SK-N-SH (cell line): ENCODE measurements at regions not wholly inside any gene's neighbourhood (a gene's known extent, or its start where the extent isn't known, plus 50 kb on each side); places are given as distances from the start of the nearest gene placed in this dataset.

Experiments used
- CHD2 ChIP-seq: fragments of 150-350 bp; IDR thresholded peaks from 2 replicates; pipeline ENCODE4 v1.6.1; 2018; ENCODE audit warnings: low read length; ENCODE audit not compliant: partially characterized antibody
- EP300 ChIP-seq, 2 experiments: IDR thresholded peaks; 2 replicates each; pipeline versions ENCODE4 v1.4.0 to v1.6.1; 2012; ENCODE audit warnings: borderline replicate concordance in 1 of 2, low read depth in 1 of 2, low read length in 1 of 2
- RCOR1 ChIP-seq: fragments of 150-350 bp; IDR thresholded peaks from 2 replicates; pipeline ENCODE4 v1.6.1; 2017; ENCODE audit warnings: antibody characterized with exemption, low read length
- TF ChIP-seq, protein P1 (sequence below): fragments of 200-600 bp; sonication (generic); IDR thresholded peaks from 2 replicates; pipeline ENCODE4 v1.6.1; 2017; ENCODE audit warnings: antibody characterized with exemption, mild to moderate bottlenecking, moderate library complexity
- TF ChIP-seq, protein P2 (sequence below): IDR thresholded peaks from 2 replicates; pipeline ENCODE4; 2012
- TF ChIP-seq, protein P3 (sequence below): IDR thresholded peaks from 2 replicates; pipeline ENCODE4 v1.4.0; 2012; ENCODE audit warnings: low read depth
- TF ChIP-seq, protein P4 (sequence below): fragments of 150-350 bp; IDR thresholded peaks from 2 replicates; pipeline ENCODE4 v1.6.1; 2017; ENCODE audit warnings: antibody characterized with exemption, low read length, low read depth, borderline replicate concordance

DNA sequence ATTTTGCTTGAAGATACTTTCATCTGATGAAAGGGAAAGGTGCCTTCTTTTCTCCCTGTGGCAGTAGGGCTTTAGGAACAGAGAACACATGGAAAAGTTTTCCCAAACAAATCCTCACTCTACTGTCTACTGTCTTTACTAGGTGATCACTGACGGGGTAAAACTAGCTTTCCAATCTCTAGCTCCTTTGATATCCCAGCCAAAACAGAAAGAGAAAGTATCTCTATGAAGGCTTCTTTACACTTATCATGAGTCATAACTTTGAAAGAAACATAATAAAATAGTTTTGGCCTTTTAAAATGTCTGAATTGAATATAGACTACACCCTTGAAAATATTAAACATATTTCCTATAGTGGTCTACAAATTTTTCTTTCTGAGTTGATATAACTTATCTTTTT, 214.5 kb downstream of the DSEL start:
- TF ChIP-seq, protein P1, sequence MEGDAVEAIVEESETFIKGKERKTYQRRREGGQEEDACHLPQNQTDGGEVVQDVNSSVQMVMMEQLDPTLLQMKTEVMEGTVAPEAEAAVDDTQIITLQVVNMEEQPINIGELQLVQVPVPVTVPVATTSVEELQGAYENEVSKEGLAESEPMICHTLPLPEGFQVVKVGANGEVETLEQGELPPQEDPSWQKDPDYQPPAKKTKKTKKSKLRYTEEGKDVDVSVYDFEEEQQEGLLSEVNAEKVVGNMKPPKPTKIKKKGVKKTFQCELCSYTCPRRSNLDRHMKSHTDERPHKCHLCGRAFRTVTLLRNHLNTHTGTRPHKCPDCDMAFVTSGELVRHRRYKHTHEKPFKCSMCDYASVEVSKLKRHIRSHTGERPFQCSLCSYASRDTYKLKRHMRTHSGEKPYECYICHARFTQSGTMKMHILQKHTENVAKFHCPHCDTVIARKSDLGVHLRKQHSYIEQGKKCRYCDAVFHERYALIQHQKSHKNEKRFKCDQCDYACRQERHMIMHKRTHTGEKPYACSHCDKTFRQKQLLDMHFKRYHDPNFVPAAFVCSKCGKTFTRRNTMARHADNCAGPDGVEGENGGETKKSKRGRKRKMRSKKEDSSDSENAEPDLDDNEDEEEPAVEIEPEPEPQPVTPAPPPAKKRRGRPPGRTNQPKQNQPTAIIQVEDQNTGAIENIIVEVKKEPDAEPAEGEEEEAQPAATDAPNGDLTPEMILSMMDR, result no peak
- TF ChIP-seq, protein P2, sequence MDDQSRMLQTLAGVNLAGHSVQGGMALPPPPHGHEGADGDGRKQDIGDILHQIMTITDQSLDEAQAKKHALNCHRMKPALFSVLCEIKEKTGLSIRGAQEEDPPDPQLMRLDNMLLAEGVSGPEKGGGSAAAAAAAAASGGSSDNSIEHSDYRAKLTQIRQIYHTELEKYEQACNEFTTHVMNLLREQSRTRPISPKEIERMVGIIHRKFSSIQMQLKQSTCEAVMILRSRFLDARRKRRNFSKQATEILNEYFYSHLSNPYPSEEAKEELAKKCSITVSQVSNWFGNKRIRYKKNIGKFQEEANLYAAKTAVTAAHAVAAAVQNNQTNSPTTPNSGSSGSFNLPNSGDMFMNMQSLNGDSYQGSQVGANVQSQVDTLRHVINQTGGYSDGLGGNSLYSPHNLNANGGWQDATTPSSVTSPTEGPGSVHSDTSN, result no peak
- TF ChIP-seq, protein P3, sequence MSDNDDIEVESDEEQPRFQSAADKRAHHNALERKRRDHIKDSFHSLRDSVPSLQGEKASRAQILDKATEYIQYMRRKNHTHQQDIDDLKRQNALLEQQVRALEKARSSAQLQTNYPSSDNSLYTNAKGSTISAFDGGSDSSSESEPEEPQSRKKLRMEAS, result no peak
- TF ChIP-seq, protein P4, sequence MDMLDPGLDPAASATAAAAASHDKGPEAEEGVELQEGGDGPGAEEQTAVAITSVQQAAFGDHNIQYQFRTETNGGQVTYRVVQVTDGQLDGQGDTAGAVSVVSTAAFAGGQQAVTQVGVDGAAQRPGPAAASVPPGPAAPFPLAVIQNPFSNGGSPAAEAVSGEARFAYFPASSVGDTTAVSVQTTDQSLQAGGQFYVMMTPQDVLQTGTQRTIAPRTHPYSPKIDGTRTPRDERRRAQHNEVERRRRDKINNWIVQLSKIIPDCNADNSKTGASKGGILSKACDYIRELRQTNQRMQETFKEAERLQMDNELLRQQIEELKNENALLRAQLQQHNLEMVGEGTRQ, result no peak
- TF ChIP-seq EP300 (IDR thresholded peaks at IDR 0.05; ENCODE audit: borderline replicate concordance in 1 of 2, low read depth in 1 of 2, low read length in 1 of 2) (no peak), RCOR1 (no peak), CHD2 (no peak)
